Testis (tissue), 2 donors: ENCODE measurements at regions not wholly inside any gene's neighbourhood (a gene's known extent, or its start where the extent isn't known, plus 50 kb on each side); places are given as distances from the start of the nearest gene placed in this dataset.

Experiments
- CTCF ChIP-seq, 3 experiments: fragments of 450-650 bp in 2 of 3; fragments of 200-600 bp in 1 of 3; sonication (generic) in 1 of 3; IDR thresholded peaks; one replicate each; pipeline ENCODE4 v1.5.1; 2016 to 2019; ENCODE audit warnings: antibody characterized with exemption in 3 of 3, mild to moderate bottlenecking in 2 of 3, moderate library complexity in 1 of 3
- POLR2A ChIP-seq: fragments of 450-650 bp; IDR thresholded peaks from one replicate; pipeline ENCODE4 v1.6.1; 2017; ENCODE audit warnings: antibody characterized with exemption, mild to moderate bottlenecking, moderate library complexity

DNA sequence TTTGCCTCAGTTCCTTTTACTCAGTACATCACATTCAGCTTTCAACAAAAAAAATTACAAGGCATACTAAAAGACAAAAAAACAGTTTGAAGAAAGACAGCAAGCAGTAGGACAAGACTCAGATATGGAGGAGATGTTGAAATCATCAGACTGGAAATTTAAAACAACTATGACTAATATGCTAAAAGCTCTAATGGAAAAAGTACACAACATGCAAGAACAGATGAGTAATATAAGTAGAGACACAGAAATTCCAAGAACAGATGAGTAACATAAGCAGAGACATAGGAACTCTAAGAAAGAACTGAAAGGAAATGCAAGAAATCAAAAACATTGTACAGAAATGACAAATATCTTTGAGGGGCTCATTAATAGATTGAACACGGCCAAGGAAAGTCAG is 402.6 kb downstream of the NEBL start:
- TF ChIP-seq POLR2A (no peak), CTCF (IDR thresholded peaks at IDR 0.05) (no peak)
